PC-3 (cell line): ENCODE measurements at regions not wholly inside any gene's neighbourhood (a gene's known extent, or its start where the extent isn't known, plus 50 kb on each side); places are given as distances from the start of the nearest gene placed in this dataset.

Source experiments
- ATAC-seq: fragments of 200-7000 bp; cut with Tn5 transposase; 2 replicates; pipeline ENCODE4 v1.9.1; 2020; ENCODE audit warnings: mild to moderate bottlenecking, moderate library complexity
- BruUV-seq: library from RNA; stranded (reverse); fragments of 400-500 nt; replicated peaks from 2 replicates; lab custom pipeline; 2021; lab: Mats Ljungman, UMichigan
- CTCF ChIA-PET: fragments of 300-600 bp; sonication (Branson Sonifier 250); formaldehyde crosslinking; loops from one replicate; lab custom pipeline; 2022; ENCODE audit warnings: antibody characterized with exemption; lab: Charles Lee
- POLR2A ChIA-PET: fragments of 300-600 bp; sonication (Branson Sonifier 250); formaldehyde crosslinking; loops from one replicate; lab custom pipeline; 2022; ENCODE audit warnings: antibody characterized with exemption; ENCODE audit not compliant: unreplicated experiment; lab: Charles Lee
- DNase-seq: peaks from one replicate; pipeline ENCODE4 v3.0.0-alpha.2; 2015
- H2AFZ ChIP-seq: fragments of 300-600 bp; sonication (generic); 2 replicates; pipeline ENCODE4 v1.6.0; 2016; ENCODE audit warnings: antibody characterized with exemption, low read length
- H3F3A ChIP-seq: fragments of 300-600 bp; sonication (generic); one replicate; pipeline ENCODE4 v1.6.0; 2017; ENCODE audit warnings: antibody characterized with exemption, low read length, control low read depth, mild to moderate bottlenecking; ENCODE audit not compliant: unreplicated experiment
- H3K27ac ChIP-seq: fragments of 300-600 bp; sonication (generic); 2 replicates; pipeline ENCODE4 v1.5.1; 2016; ENCODE audit warnings: mild to moderate bottlenecking, low read length
- H3K27me3 ChIP-seq: fragments of 300-600 bp; sonication (generic); 2 replicates; pipeline ENCODE4 v1.6.1; 2016; ENCODE audit warnings: low read length, mixed read lengths
- H3K36me3 ChIP-seq: fragments of 300-600 bp; sonication (generic); 2 replicates; pipeline ENCODE4 v1.6.1; 2016; ENCODE audit warnings: low read depth, mixed run types, low read length, mixed read lengths
- H3K4me1 ChIP-seq: fragments of 300-600 bp; sonication (generic); 2 replicates; pipeline ENCODE4 v1.5.1; 2016; ENCODE audit warnings: low read length; ENCODE audit not compliant: insufficient read depth
- H3K4me2 ChIP-seq: fragments of 300-600 bp; sonication (generic); 2 replicates; pipeline ENCODE4 v1.6.0; 2016; ENCODE audit warnings: low read length
- H3K4me3 ChIP-seq: fragments of 300-600 bp; sonication (generic); 2 replicates; pipeline ENCODE4 v1.5.1; 2016; ENCODE audit warnings: mild to moderate bottlenecking, low read length, mixed read lengths
- H3K79me2 ChIP-seq: fragments of 300-600 bp; sonication (generic); 2 replicates; pipeline ENCODE4 v1.6.1; 2017; ENCODE audit warnings: low read length, mixed read lengths
- H3K9ac ChIP-seq: fragments of 300-600 bp; sonication (generic); 2 replicates; pipeline ENCODE4 v1.6.0; 2016; ENCODE audit warnings: mild to moderate bottlenecking, low read length
- H3K9me2 ChIP-seq: fragments of 300-600 bp; sonication (generic); replicated peaks from 2 replicates; pipeline ENCODE4 v1.6.1; 2016; ENCODE audit warnings: mixed run types, low read length, mixed read lengths
- H3K9me3 ChIP-seq: fragments of 300-600 bp; sonication (generic); 2 replicates; pipeline ENCODE4 v1.6.1; 2016; ENCODE audit warnings: low read length, mixed read lengths
- H4K20me1 ChIP-seq: fragments of 300-600 bp; sonication (generic); 2 replicates; pipeline ENCODE4 v1.6.1; 2016; ENCODE audit warnings: low read length, mixed read lengths
- EZH2 ChIP-seq: fragments of 300-600 bp; sonication (generic); IDR thresholded peaks from one replicate; pipeline ENCODE4 v1.6.1; 2017; ENCODE audit warnings: antibody characterized with exemption, mild to moderate bottlenecking, low read length; ENCODE audit not compliant: unreplicated experiment
- EZH2phosphoT487 ChIP-seq: fragments of 300-600 bp; sonication (generic); IDR thresholded peaks from 2 replicates; pipeline ENCODE4 v1.6.1; 2018; ENCODE audit warnings: mild to moderate bottlenecking, antibody characterized with exemption, low read length, borderline replicate concordance
- intact Hi-C: fragments of 100-400 bp; cut with micrococcal nuclease; formaldehyde crosslinking; loops from 2 replicates; pipeline ENCODE4 v1.9.0; 2023
- TF ChIP-seq, protein P1 (sequence below): fragments of 300-600 bp; sonication (generic); conservative IDR thresholded peaks from 2 replicates; pipeline ENCODE4 v1.5.1; 2017; ENCODE audit warnings: antibody characterized with exemption, low read depth, mild to moderate bottlenecking, low read length

DNA sequence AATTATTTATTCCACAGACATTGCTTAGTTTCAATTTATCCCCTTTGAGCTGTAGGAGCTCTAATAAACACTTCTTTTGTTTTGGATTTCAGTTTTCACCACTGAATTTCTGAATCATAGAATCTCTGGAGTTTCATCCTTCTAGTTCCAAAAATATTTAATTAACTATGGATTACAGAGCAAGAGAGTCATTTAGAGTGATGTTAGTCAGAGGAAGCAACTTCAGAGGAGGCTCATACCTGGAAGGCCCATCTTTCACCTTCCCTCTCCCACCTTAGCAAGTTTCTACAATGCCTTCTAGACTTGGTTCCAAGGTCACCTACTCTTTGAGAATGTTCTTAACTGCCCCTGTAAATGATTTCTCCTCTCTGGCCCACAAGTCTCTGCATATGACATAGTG is 353.2 kb downstream of the SPRY2 start:
- POLR2A ChIA-PET, result interaction anchor here (1.0 to 1.4 kb wide), 2 partner anchors 51 to 353 kb away, joined by 5 to 10 read pairs; partner anchors contain the start of gene SPRY2

GRCh38 chr13:79987323-79987722 is 353.6 kb downstream of the SPRY2 start:
- no TSS peak for BruUV-seq
- Histone ChIP-seq H3K27me3 (no peaks in the 10 kb centered on the region), H4K20me1 (no peaks in the 10 kb centered on the region), H3K79me2 (no peaks in the 10 kb centered on the region), H2AFZ (0 out of 2 replicates have a peak overlapping the region, but pooled peaks have one; percentile 26), H3K27ac (peak overlapping the region; percentile 100), H3K36me3 (no peaks in the 10 kb centered on the region), H3K9me2 (no peaks in the 10 kb centered on the region), H3K4me3 (no peak overlapping the region; the same call in 1 of the 2 replicates), H3K9ac (peak overlapping the region; percentile 90), H3K4me2 (peak overlapping the region; percentile 80), H3K9me3 (no peaks in the 10 kb centered on the region), H3K4me1 (peaks cover 43% of the 10 kb centered on the region), H3F3A (peaks cover 16% of the 10 kb centered on the region)
- ATAC-seq (peak; percentile 43), DNase-seq (peak; percentile 69)
- ChIA-PET CTCF (no interaction called here), POLR2A (interaction anchor here (0.6 to 1.4 kb wide), 3 partner anchors 51 to 506 kb away, joined by 4 to 10 read pairs (median 5); partner anchors contain the start of genes NDFIP2 and SPRY2)
- TF ChIP-seq EZH2 (no peak), EZH2phosphoT487 (no peak)
- TF ChIP-seq, protein P1, sequence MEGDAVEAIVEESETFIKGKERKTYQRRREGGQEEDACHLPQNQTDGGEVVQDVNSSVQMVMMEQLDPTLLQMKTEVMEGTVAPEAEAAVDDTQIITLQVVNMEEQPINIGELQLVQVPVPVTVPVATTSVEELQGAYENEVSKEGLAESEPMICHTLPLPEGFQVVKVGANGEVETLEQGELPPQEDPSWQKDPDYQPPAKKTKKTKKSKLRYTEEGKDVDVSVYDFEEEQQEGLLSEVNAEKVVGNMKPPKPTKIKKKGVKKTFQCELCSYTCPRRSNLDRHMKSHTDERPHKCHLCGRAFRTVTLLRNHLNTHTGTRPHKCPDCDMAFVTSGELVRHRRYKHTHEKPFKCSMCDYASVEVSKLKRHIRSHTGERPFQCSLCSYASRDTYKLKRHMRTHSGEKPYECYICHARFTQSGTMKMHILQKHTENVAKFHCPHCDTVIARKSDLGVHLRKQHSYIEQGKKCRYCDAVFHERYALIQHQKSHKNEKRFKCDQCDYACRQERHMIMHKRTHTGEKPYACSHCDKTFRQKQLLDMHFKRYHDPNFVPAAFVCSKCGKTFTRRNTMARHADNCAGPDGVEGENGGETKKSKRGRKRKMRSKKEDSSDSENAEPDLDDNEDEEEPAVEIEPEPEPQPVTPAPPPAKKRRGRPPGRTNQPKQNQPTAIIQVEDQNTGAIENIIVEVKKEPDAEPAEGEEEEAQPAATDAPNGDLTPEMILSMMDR, result no peak
- intact Hi-C loops, result no loop called here

More for the DNA sequence above, 353.2 kb downstream of the SPRY2 start:
- Histone ChIP-seq H3K27ac (peak overlapping the region; percentile 100), H4K20me1 (no peaks in the 10 kb centered on the region), H3K9me3 (no peaks in the 10 kb centered on the region), H3K4me2 (peak overlapping the region; percentile 80), H3K9ac (peak overlapping the region; percentile 90), H3K9me2 (no peaks in the 10 kb centered on the region), H3K27me3 (no peaks in the 10 kb centered on the region), H3K4me3 (no peak overlapping the region), H3F3A (peaks cover 16% of the 10 kb centered on the region), H2AFZ (no peak overlapping the region), H3K36me3 (no peaks in the 10 kb centered on the region), H3K4me1 (peaks cover 43% of the 10 kb centered on the region), H3K79me2 (no peaks in the 10 kb centered on the region)
- BruUV-seq, result no TSS peak
- intact Hi-C loops, result loop anchor here (2.0 kb wide), 1 partner anchor 43 kb away; no protein-coding TSS in a partner anchor
- peak; percentile 10 for DNase-seq
- TF ChIP-seq, protein P1, result no peak
- no peak for TF ChIP-seq EZH2
- no peak for TF ChIP-seq EZH2phosphoT487
- CTCF ChIA-PET, result no interaction called here
- ATAC-seq, result no peak

DNA sequence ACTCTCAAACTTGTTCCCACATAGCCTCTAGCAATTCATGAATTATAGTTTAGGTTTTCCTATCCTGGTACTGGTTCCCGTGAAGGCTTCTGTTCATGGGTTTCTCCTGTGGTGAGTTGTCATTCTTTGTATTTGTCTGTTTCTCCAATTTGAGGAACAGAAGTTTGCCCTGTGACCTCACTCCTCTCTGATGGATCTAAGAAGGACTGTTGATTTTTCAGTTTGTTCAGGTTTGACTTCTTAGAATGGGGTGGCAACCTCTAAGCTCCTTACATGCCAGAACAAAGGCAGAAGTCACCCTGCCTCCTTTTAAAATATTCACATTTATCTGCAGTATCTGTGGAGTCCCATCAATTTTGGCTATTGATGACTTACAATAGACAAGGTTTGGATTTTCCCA is 354.0 kb downstream of the SPRY2 start:
- peaks cover 43% of the 10 kb centered on the region for H3K4me1 ChIP-seq

More for the DNA sequence above, 354.0 kb downstream of the SPRY2 start:
- no peak for ATAC-seq
- intact Hi-C loops, result no loop called here
- Histone ChIP-seq H3K36me3 (no peaks in the 10 kb centered on the region), H3K79me2 (no peaks in the 10 kb centered on the region), H3K9me3 (no peaks in the 10 kb centered on the region), H3K27ac (peak overlapping the region; percentile 100), H4K20me1 (no peaks in the 10 kb centered on the region), H3K4me3 (no peak overlapping the region; the same call in 1 of the 2 replicates), H3F3A (peaks cover 16% of the 10 kb centered on the region), H3K27me3 (no peaks in the 10 kb centered on the region), H3K4me2 (peak overlapping the region; percentile 80), H3K9me2 (no peaks in the 10 kb centered on the region), H2AFZ (peak overlapping the region; percentile 26), H3K9ac (peak overlapping the region; percentile 71)
- ChIA-PET CTCF (no interaction called here), POLR2A (interaction anchor here (0.6 to 1.4 kb wide), 3 partner anchors 50 to 506 kb away, joined by 4 to 10 read pairs (median 5); partner anchors contain the start of genes NDFIP2 and SPRY2)
- no peak for TF ChIP-seq EZH2phosphoT487
- TF ChIP-seq EZH2, result no peak
- TF ChIP-seq, protein P1, result no peak
- DNase-seq, result peak; percentile 35
- TSS peak; percentile 63 for BruUV-seq
